Retinal pigment epithelial cell (primary cell): ENCODE measurements at regions not wholly inside any gene's neighbourhood (a gene's known extent, or its start where the extent isn't known, plus 50 kb on each side); places are given as distances from the start of the nearest gene placed in this dataset.

Experiments used
- DNase-seq: peaks from one replicate; pipeline ENCODE4 v3.0.0-alpha.2; 2010; ENCODE audit warnings: low read depth
- H3K4me3 ChIP-seq: 2 replicates; pipeline ENCODE4 v1.5.1; 2011; ENCODE audit warnings: mild to moderate bottlenecking, low read length, control low read depth, moderate library complexity
- TF ChIP-seq, protein P1 (sequence below): conservative IDR thresholded peaks from 2 replicates; pipeline ENCODE4 v1.5.1; 2011; ENCODE audit warnings: low read depth, low read length, control low read depth, inconsistent platforms

DNA sequence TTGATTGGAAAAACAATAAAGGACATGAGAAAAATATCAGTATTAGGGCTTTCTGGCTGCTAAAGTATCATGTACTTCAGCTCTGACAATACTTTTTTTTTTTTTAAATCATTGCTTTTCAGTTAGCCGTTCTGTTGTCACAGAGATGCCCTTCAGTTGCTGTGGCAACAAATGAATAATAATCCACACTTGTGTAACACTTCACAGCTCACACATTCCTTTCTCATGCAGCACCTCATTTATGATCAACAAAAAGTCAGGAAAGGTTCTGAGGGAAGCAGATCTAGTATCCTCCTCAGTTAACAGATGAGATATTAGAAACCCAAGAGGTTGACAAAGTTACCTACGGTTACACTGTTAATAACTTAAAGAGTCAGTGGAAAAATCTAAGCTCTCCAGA lies 444.2 kb upstream of the SLIT2 start:
- DNase-seq, result peak; percentile 79
- no peak overlapping the region for H3K4me3 ChIP-seq
- TF ChIP-seq, protein P1, sequence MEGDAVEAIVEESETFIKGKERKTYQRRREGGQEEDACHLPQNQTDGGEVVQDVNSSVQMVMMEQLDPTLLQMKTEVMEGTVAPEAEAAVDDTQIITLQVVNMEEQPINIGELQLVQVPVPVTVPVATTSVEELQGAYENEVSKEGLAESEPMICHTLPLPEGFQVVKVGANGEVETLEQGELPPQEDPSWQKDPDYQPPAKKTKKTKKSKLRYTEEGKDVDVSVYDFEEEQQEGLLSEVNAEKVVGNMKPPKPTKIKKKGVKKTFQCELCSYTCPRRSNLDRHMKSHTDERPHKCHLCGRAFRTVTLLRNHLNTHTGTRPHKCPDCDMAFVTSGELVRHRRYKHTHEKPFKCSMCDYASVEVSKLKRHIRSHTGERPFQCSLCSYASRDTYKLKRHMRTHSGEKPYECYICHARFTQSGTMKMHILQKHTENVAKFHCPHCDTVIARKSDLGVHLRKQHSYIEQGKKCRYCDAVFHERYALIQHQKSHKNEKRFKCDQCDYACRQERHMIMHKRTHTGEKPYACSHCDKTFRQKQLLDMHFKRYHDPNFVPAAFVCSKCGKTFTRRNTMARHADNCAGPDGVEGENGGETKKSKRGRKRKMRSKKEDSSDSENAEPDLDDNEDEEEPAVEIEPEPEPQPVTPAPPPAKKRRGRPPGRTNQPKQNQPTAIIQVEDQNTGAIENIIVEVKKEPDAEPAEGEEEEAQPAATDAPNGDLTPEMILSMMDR, result no peak

DNA sequence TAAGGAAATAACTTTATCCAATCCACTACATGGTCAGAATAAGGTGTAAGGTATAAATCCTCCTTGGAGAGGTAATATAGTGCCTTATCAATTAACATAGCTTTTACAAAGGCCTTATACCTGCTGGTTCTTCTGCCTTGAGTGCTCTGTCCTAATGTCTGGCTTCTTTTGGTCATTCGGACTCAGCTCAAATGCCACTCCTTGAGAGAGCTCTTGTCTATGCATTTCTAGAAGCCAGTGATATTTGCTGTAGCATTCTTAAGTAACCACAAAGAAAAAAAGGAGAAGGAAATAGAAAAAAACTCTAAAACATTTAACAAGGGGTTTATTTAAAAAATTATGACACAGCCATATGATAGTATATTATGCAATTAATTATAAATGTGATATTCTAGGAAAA lies 444.8 kb upstream of the SLIT2 start:
- DNase-seq, result no peak

DNA sequence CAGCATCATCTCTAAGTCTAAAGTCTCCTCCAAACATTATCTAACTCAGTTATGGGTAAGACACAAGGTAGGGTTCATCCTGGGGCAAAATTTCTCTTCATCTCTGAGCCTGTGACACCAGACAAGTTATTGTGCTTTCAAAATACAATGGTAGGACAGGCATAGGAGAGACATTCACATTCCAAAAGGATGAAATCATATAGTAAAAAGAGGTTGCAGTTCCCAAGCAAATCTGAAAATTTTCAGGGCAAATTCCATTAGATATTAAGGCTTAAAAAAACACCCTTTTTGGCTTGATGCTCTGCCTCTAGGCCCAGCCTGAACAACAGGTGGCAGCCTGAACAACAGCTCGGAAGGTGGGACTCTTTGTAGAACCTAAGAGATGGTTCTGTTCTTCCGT lies 448.3 kb upstream of the SLIT2 start:
- no peak for DNase-seq
- TF ChIP-seq, protein P1, result peak; percentile 40
- H3K4me3 ChIP-seq, result no peak overlapping the region

More for the DNA sequence above, 444.8 kb upstream of the SLIT2 start:
- TF ChIP-seq, protein P1, result no peak
- H3K4me3 ChIP-seq, result no peak overlapping the region

DNA sequence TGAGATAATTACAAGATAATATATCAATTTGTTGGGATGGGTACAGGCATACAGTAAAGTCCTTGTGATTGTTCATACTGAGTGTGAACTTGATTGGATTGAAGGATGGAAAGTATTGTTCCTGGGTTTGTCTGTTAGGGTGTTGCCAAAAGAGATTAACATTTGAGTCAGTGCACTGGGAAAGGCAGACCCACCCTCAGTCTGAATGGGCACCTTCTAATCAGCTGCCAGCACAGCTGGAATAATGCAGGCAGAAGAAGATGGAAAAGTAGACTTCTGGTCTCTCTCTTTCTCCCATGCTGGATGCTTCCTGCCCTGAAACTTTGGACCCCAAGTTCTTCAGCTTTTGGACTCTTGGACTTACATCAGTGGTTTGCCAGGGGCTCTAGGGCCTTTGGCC lies 457.9 kb upstream of the SLIT2 start:
- no peak for DNase-seq
- no peak overlapping the region for H3K4me3 ChIP-seq
- TF ChIP-seq, protein P1, result no peak

DNA sequence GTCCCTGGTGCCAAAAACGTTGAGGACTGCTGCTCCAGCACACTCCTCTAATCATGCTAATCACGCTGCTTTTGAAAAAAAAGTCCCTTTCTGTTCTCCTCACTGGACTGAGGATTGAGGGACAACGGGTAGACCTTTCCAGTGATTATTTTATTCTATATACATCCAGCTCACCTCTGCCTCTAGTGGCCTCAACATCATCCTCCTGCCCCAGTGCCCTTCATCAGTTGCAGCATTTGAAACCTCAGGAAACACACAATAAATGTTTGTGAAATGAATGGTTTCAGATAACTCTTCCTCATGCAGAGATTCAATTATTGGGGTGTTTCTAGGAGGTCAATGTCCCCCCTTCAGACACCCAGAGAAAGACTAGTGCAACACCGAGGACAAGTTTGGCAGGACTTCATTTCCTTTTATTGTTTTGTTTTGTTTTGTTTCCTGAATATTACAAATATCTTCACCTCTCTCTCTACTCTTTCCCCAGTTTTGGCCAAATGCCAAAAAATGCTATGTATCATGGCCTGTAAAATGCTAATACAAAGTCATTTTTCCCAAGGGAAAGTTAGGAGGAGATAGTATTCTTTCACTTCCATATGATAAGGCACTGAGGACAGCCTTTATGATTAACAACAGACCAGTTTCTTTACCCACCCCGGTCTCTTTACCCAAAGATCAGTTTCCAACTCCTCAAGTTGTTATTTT lies 460.1 kb upstream of the SLIT2 start:
- no peak overlapping the region for H3K4me3 ChIP-seq
- no peak for DNase-seq
- TF ChIP-seq, protein P1, result peak; percentile 33

DNA sequence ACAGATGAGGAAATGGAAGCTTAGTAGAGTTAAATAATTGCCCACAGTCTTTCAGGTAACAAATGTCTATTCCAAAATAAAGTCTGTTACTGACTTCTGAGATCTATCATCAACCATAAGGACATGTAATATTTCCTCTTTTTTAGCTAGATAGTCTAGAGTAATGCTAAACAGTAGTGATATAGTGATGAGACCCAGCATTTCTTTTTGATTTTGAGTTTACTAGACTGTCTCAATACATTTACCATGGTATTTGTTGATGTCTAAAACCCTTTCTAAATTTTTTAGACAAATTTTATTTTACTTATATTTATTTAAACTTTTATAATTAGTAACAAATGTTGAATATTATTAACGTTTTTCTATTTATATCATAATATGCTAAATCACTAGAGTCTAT lies 465.1 kb upstream of the SLIT2 start:
- H3K4me3 ChIP-seq, result no peak overlapping the region
- DNase-seq, result no peak
- TF ChIP-seq, protein P1, result no peak

DNA sequence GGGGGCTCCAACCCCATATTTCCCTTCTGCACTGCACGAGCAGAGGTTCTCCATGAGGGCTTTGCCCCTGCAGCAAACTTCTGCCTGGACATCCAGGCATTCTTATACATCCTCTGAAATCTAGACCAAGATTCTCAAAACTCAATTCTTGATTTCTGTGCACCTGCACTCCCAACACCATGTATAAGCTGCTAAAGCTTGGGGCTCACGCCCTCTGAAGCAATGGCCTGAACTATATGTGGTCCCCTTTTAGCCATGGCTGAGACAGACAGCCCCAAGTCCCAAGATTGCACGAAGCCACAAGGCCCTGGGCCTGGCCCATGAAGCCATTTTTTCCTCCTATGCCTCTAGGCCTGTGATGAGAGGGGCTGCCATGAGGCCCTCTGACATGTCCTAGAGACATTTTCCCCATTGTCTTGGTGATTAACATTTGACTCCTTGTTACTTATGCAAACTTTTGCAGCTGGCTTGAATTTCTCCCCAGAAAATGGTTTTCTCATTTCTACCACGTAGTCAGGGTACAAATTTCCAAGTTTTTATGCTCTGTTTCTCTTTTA lies 468.0 kb upstream of the SLIT2 start:
- H3K4me3 ChIP-seq, result no peak overlapping the region
- TF ChIP-seq, protein P1, result no peak
- DNase-seq, result no peak
